T1000 (cell line): ENCODE measurements at regions not wholly inside any gene's neighbourhood (a gene's known extent, or its start where the extent isn't known, plus 50 kb on each side); places are given as distances from the start of the nearest gene placed in this dataset.

Source experiments
- DNase-seq: peaks from one replicate; lab custom pipeline; 2025; ENCODE audit warnings: mixed read lengths; lab: John Stamatoyannopoulos, UW

- no peak for DNase-seq
Measured at GRCh38 chr3:105923140-105923539, 54.3 kb upstream of the CBLB start.

DNA sequence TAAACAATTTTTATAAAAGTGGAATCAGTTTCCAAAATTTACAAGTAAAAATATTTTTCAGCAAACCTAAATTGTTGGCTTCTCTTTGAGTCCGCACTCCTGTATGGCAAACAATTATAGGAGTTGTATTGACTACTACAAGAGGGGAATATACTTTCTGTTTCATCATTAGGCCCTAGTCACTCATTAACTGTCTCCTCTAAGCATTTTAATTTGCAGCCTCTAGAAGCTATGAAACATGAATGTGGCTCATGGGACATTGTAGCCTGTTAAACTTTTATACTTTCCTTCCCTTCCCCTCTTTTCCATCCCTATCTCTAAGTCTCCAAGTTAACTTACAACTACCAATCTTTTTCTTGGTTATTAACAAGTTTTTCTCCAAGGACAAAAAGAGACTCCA is 58.9 kb upstream of the CBLB start:
- no peak for DNase-seq

- no peak for DNase-seq
Measured at GRCh38 chr3:105930733-105931132, 61.9 kb upstream of the CBLB start.

- DNase-seq, result no peak
Measured at GRCh38 chr3:105931500-105931899, 62.7 kb upstream of the CBLB start.

DNA sequence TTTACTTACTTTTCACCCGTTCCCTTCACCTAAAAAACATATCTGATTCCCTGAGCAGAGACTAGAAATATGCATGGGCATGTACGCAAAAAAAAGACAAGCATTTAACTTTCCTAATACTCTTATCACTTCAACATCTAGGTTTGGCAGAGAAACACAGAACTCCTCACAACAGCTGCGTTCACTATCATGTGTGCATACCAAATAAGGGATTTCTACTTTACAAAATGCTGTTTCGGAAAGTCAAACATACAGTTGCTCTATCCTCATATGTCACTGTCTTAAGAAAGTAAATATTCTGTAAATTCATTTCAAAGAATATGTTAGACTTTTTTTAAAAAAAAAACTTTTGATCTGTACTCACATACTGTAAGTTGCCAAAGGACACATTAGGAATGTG is 65.1 kb upstream of the CBLB start:
- no peak for DNase-seq

GRCh38 chr3:105938101-105938500 is 69.3 kb upstream of the CBLB start:
- no peak for DNase-seq

GRCh38 chr3:105938806-105939205 is 70.0 kb upstream of the CBLB start:
- DNase-seq, result no peak

DNA sequence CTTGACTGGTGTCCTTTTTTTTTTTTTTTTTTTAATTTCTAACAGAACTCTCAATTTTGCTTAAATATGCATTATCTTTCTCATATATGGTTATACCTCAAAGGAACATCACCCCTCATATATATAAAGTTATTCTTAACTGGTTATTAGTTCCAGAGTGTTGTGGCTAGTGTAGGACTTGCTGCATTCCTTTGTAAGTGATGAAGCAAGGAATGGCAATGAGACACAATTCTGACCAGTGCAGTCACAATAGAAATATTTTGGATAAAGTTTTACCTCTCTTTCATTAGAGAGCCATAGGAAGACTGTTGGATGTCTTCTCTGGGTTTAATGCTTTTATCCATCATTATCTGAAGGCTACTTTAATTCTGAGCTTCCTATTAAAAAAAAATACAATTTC is 75.5 kb upstream of the CBLB start:
- DNase-seq, result no peak

DNA sequence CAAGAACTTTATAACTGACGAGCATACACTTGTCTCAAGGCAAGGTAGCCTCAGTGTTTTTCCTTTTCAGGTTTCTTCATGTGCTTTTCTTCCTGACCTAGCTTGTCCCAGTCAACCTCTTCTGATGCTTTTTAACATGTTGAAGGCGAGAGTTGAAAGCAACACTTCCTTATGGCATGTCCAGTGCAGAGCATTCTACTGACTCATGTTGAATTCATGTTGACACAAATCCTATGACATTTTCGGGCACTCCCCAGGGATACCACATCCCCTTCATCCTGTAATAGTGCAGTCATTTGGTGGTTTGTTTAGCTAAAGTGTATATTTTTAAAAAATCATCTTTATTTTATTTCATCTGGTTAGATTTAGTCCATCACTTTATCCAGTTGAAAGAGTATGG is 75.9 kb upstream of the CBLB start:
- DNase-seq, result no peak

- DNase-seq, result no peak
Measured at GRCh38 chr3:105948101-105948500, 79.3 kb upstream of the CBLB start.

GRCh38 chr3:105950881-105951600 is 82.2 kb upstream of the CBLB start:
- no peak for DNase-seq

GRCh38 chr3:105953831-105954230 is 85.0 kb upstream of the CBLB start:
- no peak for DNase-seq

- no peak for DNase-seq
Measured at GRCh38 chr3:105956306-105956705, 87.5 kb upstream of the CBLB start.

DNA sequence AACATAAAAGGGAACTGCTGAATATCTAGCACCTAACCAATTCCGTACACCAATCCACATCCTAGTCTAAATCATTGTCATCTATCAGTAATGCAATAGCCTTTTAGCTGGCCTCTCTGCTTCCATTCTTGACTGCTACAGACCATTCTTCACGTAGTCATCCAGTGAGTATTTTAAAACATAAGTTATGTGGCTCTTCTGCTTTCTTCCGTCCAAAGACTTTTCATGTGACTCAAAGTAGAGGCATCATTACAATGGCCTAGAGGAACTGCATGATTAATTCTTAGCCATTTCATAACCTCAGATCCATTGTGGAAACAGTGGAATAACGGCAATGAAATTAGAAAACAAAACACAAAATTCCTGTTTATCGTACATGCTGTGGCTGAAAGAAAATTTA is 88.9 kb upstream of the CBLB start:
- DNase-seq, result no peak

- DNase-seq, result no peak
Measured at GRCh38 chr3:105958237-105959000, 89.6 kb upstream of the CBLB start.

GRCh38 chr3:105959851-105960250 is 91.0 kb upstream of the CBLB start:
- DNase-seq, result no peak

DNA sequence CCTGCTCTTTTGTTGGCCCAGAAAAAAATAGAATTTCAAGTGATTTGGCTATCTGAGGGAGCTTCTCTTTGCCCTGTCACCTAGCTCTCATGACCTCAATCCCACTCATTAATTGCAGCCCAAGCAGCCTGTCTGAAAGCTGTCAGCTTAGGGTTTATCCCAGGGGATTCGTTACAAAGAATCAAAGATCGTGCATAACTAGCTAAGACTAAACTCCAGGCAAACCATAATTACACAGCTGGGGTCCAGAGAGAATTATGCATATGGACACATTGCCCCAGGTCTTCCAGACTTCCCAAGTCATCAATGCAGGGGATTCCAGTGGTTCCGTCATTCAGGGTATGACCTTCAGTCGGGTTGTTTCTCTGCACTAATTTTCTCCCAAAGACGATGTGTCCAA is 91.6 kb upstream of the CBLB start:
- no peak for DNase-seq

- DNase-seq, result no peak
Measured at GRCh38 chr3:105963161-105963560, 94.3 kb upstream of the CBLB start.

- DNase-seq, result no peak
Measured at GRCh38 chr3:105965384-105965783, 96.6 kb upstream of the CBLB start.

- no peak for DNase-seq
Measured at GRCh38 chr3:105967117-105967516, 98.3 kb upstream of the CBLB start.

DNA sequence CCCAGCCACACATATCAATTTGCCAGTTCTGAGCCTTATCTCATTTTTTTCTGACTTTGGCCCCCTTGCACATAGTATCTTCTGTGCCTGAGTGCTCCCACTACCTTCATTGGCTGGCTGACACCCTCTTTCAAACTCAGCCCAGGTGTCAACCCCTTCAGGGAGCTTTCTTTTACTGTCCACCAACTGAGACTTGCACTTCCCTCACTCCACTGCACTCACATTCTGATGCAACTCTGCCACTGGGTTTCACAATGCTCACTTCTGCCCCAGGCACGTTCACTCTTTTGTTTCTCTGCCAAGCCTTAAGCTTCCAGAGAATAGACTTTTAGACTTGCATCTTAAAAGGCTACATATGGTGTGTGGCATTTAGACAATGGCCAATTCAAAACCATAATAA is 101.5 kb upstream of the CBLB start:
- no peak for DNase-seq

DNA sequence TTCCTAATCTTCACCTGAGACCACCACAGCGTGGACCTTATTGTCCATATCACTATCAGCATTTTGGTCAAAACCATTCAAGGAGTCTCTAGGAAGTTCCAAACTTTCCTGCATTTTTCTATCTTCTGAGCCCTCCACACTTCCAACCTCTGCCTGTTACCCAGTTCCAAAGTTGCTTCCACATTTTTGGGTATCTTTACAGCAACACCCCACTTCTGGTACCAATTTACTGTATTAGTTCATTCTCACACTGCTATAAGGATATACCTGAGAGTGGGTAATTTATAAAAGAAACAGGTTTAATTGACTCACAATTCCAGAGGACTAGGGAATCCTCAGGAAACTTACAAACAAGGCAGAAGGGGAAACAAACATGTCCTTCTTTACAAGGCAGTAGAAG is 103.3 kb upstream of the CBLB start:
- DNase-seq, result no peak

- no peak for DNase-seq
Measured at GRCh38 chr3:105974381-105974780, 105.6 kb upstream of the CBLB start.

DNA sequence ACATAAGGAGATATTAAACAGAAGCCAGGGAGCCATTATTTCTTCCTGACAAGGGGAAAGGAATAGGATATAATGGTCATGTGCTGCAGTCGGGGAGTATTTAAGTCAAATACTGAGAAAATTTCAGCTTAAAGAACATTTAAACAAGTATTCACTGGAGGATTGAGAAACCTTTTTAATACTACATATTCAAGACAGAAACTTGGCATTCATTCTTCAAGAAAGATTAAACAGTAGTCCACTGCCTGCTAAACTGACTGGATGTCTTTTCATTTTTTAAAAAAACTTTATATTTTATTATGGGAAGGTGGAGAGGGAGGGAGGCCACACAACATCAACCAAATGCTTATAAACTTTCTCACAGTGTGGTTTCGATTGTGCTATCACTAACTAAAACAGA is 107.4 kb upstream of the CBLB start:
- DNase-seq, result no peak
